Colonic mucosa (tissue), 4 donors: ENCODE measurements at regions not wholly inside any gene's neighbourhood (a gene's known extent, or its start where the extent isn't known, plus 50 kb on each side); places are given as distances from the start of the nearest gene placed in this dataset.

Source experiments
- DNase-seq: peaks from one replicate; pipeline ENCODE4 v3.0.0-alpha.2; 2020
- H3K27ac ChIP-seq: fragments of 200-600 bp; one replicate; pipeline ENCODE4 v1.8.0; 2021
- H3K27me3 ChIP-seq: fragments of 200-600 bp; one replicate; pipeline ENCODE4 v1.8.0; 2021
- H3K36me3 ChIP-seq: fragments of 200-600 bp; one replicate; pipeline ENCODE4 v1.8.0; 2021
- H3K4me1 ChIP-seq: fragments of 200-600 bp; one replicate; pipeline ENCODE4 v1.8.0; 2021; ENCODE audit warnings: mild to moderate bottlenecking
- H3K4me3 ChIP-seq: fragments of 200-600 bp; one replicate; pipeline ENCODE4 v1.8.0; 2021
- H3K9ac ChIP-seq, 2 donors: one replicate each; pipeline ENCODE4 v1.7.0; 2013; ENCODE audit warnings: control low read depth in 2 of 2, low read depth in 2 of 2, low read length in 2 of 2
- H3K9me3 ChIP-seq: fragments of 200-600 bp; one replicate; pipeline ENCODE4 v1.8.0; 2021
- CTCF ChIP-seq: fragments of 200-600 bp; IDR thresholded peaks from one replicate; pipeline ENCODE4 v1.8.0; 2022; ENCODE audit warnings: antibody characterized with exemption, mild to moderate bottlenecking
- intact Hi-C: fragments of 100-400 bp; cut with DNase I; formaldehyde crosslinking; loops from one replicate; pipeline ENCODE4 v1.14.1; 2022
- donor health status: healthy.
- donor health status: DM: no; HTN: no; CAD: no.
- donor health status: DM: no; HTN: no; CAD: no.

- Histone ChIP-seq H3K9ac (no peak overlapping the region), H3K9me3 (no peaks in the 10 kb centered on the region), H3K4me1 (no peaks in the 10 kb centered on the region), H3K4me3 (no peak overlapping the region), H3K27me3 (no peaks in the 10 kb centered on the region), H3K27ac (no peak overlapping the region), H3K36me3 (no peaks in the 10 kb centered on the region)
- intact Hi-C loops, result no loop called here
- no peak for TF ChIP-seq CTCF
- no peak for DNase-seq
Observed at GRCh38 chr1:200473698-200474371, 64.0 kb upstream of the ZNF281 start.

- Histone ChIP-seq H3K9ac (no peak overlapping the region), H3K4me3 (no peak overlapping the region), H3K27me3 (no peaks in the 10 kb centered on the region), H3K4me1 (no peaks in the 10 kb centered on the region), H3K36me3 (no peaks in the 10 kb centered on the region), H3K9me3 (no peaks in the 10 kb centered on the region), H3K27ac (no peak overlapping the region)
- DNase-seq, result no peak
- TF ChIP-seq CTCF, result no peak
- intact Hi-C loops, result no loop called here
Observed at GRCh38 chr1:200471739-200472138, 61.9 kb upstream of the ZNF281 start.

GRCh38 chr1:200468264-200469001 lies 58.6 kb upstream of the ZNF281 start:
- DNase-seq, result no peak
- H3K9ac ChIP-seq, result no peak overlapping the region
- H3K4me3 ChIP-seq, result no peak overlapping the region
- no peaks in the 10 kb centered on the region for H3K27me3 ChIP-seq
- no peaks in the 10 kb centered on the region for H3K9me3 ChIP-seq
- H3K4me1 ChIP-seq, result no peaks in the 10 kb centered on the region
- no peaks in the 10 kb centered on the region for H3K36me3 ChIP-seq
- TF ChIP-seq CTCF, result no peak
- intact Hi-C loops, result no loop called here
- no peak overlapping the region for H3K27ac ChIP-seq

DNA sequence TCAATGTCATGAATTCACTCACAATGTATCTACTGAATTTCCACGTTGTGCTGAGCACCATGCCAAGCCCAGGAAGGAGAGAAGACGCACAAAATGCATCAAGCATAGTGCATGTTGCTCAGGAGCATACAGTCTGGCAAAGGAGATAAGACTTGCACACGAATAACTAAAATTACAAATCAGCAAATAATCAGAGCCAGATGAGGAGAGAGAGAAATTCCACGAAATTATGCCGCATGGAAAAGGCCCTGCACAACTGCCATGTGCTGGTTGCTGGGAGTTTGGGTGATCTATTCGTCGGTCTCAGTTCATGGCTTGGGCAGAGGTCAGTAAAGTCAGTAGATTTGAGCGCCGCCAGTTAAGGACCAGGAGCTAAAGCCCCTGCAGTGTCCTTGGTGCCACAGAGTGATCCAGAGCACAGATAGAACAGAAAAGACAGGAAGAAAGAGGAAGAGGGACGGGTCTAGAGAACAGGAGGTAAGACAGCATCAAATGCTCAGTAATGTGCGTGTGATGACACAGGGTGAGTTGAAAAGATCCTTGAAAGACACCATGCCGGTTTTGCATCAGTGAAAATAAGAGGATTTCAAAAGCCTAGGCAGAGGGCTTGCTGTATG lies 55.1 kb upstream of the ZNF281 start:
- Histone ChIP-seq H3K27ac (no peak overlapping the region), H3K4me3 (no peak overlapping the region), H3K36me3 (no peaks in the 10 kb centered on the region), H3K9me3 (no peaks in the 10 kb centered on the region), H3K4me1 (no peaks in the 10 kb centered on the region), H3K27me3 (no peaks in the 10 kb centered on the region), H3K9ac (no peak overlapping the region)
- intact Hi-C loops, result no loop called here
- no peak for TF ChIP-seq CTCF
- DNase-seq, result no peak
